ENCODE measurements at regions not wholly inside any gene's neighbourhood (a gene's known extent, or its start where the extent isn't known, plus 50 kb on each side); places are given as distances from the start of the nearest gene placed in this dataset.

DNA sequence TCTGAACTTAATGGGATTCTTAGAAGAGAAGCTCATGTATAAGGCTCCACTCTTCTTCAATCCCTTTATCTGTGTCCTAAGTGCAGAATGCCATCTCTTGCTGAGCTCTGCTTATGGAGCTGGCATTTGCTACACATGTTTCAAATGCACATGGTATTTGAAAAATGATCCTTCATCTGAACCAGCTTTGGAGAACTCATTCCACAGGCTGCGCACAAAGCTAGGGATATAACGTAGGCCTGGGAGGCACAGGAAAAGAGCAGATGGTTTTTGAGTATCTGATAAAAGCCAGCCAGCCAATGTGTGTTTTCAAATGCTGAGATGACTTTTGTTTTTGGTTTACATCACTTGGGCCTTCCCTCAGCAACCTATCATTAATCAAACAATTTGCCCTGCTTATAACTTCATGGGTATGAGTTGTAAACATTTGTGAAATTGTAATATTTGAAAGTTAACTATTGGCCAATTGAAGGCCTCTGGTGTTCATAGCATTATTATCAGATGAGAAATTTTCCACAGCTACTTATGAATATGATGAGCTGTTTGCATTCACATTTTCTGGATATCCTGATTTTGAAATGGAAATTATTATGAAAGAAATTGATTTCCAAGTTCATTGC is 729.0 kb downstream of the FGF9 start:
- TF ChIP-seq, protein P1, sequence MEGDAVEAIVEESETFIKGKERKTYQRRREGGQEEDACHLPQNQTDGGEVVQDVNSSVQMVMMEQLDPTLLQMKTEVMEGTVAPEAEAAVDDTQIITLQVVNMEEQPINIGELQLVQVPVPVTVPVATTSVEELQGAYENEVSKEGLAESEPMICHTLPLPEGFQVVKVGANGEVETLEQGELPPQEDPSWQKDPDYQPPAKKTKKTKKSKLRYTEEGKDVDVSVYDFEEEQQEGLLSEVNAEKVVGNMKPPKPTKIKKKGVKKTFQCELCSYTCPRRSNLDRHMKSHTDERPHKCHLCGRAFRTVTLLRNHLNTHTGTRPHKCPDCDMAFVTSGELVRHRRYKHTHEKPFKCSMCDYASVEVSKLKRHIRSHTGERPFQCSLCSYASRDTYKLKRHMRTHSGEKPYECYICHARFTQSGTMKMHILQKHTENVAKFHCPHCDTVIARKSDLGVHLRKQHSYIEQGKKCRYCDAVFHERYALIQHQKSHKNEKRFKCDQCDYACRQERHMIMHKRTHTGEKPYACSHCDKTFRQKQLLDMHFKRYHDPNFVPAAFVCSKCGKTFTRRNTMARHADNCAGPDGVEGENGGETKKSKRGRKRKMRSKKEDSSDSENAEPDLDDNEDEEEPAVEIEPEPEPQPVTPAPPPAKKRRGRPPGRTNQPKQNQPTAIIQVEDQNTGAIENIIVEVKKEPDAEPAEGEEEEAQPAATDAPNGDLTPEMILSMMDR (conservative IDR thresholded peaks at IDR 0.05; ENCODE audit: low read length): no peak
- no peak for TF ChIP-seq EZH2phosphoT487 (IDR thresholded peaks at IDR 0.05; ENCODE audit: borderline replicate concordance)
